ENCODE measurements at regions not wholly inside any gene's neighbourhood (a gene's known extent, or its start where the extent isn't known, plus 50 kb on each side); places are given as distances from the start of the nearest gene placed in this dataset.

DNA sequence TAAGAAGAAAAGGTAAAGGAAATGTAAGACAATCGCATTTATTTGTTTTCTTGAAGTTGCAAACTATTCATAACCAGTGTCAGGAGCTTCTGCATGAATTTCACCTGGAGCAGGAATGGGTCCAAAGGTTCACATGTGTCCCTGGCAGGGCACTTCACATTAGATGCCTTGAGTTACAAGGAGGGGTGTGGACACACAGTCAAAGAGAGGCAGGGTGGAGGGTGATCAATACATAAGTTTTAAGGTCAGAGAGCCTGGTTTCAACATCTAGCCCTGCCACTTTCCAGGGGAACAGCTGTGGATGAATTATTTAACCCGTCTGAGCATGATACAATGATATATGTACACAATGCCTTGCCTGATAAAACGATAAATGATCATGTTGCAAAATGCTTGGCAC is 321.4 kb downstream of the CYP26B1 start:
- WGBS, 2 donors, result 56 to 61% methylated on average over 3 of the region's 3 CpGs
- peak in 1 of 2 donors; percentile 46 for DNase-seq (ENCODE audit: low spot score in 2 of 2)
- TF ChIP-seq, protein P1, sequence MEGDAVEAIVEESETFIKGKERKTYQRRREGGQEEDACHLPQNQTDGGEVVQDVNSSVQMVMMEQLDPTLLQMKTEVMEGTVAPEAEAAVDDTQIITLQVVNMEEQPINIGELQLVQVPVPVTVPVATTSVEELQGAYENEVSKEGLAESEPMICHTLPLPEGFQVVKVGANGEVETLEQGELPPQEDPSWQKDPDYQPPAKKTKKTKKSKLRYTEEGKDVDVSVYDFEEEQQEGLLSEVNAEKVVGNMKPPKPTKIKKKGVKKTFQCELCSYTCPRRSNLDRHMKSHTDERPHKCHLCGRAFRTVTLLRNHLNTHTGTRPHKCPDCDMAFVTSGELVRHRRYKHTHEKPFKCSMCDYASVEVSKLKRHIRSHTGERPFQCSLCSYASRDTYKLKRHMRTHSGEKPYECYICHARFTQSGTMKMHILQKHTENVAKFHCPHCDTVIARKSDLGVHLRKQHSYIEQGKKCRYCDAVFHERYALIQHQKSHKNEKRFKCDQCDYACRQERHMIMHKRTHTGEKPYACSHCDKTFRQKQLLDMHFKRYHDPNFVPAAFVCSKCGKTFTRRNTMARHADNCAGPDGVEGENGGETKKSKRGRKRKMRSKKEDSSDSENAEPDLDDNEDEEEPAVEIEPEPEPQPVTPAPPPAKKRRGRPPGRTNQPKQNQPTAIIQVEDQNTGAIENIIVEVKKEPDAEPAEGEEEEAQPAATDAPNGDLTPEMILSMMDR (IDR thresholded peaks at IDR 0.05), result no peak
- TF ChIP-seq POLR2A (IDR thresholded peaks at IDR 0.05), result no peak
- no peak overlapping the region for H3K4me3 ChIP-seq (ENCODE audit: low read depth, poor library complexity, severe bottlenecking)
- intact Hi-C loops (cut with DNase I; ENCODE audit: low total_unique reads), result no loop called here

DNA sequence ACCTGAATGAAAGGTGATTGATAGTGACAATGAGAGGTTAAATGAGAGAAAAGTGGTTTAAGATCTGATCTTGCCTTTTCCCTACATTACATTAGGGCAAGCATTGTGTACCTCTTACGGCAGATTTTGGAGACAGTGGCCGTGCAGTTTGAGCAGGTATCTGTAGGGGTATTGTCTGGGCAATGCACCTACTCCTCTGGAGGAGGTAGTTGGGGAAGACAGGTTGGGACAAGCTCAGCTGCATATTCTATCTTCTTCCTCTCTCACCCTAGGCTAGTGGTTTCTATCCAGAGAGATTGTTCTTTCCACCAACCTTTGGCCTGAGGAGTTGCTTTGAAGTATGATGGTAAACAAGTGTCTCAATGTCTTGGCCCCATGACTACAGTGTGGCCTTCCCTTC is 323.2 kb downstream of the CYP26B1 start:
- TF ChIP-seq, protein P1 (IDR thresholded peaks at IDR 0.05), result no peak
- no peak for TF ChIP-seq POLR2A (IDR thresholded peaks at IDR 0.05)
- DNase-seq (ENCODE audit: low spot score in 2 of 2), result peak in 1 of 2 donors; percentile 31
- WGBS, 2 donors, result 44 to 58% methylated on average over 2 of the region's 2 CpGs
- H3K4me3 ChIP-seq (ENCODE audit: low read depth, poor library complexity, severe bottlenecking), result no peak overlapping the region
- intact Hi-C loops (cut with DNase I; ENCODE audit: low total_unique reads), result no loop called here

DNA sequence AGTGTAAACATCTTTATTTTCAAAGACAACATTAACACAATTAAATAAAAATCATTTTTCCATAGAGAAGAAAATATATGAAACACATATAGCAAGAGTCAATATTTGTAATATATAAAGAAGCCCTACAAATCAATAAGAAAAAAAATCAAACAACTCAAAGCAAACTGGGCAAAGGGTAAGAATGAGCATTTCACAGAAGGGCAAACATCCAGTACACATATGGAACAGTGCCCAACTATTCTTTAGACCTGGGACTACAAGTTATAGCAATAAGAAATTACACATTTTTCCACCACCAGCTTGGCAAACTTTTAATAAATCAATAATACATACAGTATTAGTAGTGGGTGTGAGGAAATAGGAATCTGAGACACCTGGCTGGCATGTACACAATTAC is 324.1 kb downstream of the CYP26B1 start:
- intact Hi-C loops (cut with DNase I; ENCODE audit: low total_unique reads), result no loop called here
- no peak for DNase-seq (ENCODE audit: low spot score in 2 of 2)
- H3K4me3 ChIP-seq (ENCODE audit: low read depth, poor library complexity, severe bottlenecking), result no peak overlapping the region
- no peak for TF ChIP-seq POLR2A (IDR thresholded peaks at IDR 0.05)
- TF ChIP-seq, protein P1 (IDR thresholded peaks at IDR 0.05), result no peak

DNA sequence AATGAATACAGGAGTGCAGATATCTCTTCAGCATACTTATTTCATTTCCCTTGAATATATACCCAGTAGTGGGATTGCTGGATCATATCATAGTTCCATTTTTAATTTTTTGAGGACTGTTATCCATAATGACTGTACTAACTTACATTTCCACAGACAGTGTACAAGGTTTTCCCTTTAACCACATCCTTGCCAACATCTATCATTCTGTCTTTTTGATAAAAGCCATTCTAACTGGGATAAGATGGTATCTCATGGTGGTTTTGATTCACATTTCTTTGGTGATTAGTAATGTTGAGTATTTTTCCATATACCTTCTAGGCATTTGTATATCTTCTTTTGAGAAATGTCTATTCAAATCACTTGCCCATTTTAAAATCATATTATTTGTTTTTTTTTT is 325.2 kb downstream of the CYP26B1 start:
- no peak for DNase-seq (ENCODE audit: low spot score in 2 of 2)
- intact Hi-C loops (cut with DNase I; ENCODE audit: low total_unique reads), result no loop called here
- H3K4me3 ChIP-seq (ENCODE audit: low read depth, poor library complexity, severe bottlenecking), result no peak overlapping the region
- TF ChIP-seq, protein P1 (IDR thresholded peaks at IDR 0.05), result no peak
- TF ChIP-seq POLR2A (IDR thresholded peaks at IDR 0.05), result no peak

DNA sequence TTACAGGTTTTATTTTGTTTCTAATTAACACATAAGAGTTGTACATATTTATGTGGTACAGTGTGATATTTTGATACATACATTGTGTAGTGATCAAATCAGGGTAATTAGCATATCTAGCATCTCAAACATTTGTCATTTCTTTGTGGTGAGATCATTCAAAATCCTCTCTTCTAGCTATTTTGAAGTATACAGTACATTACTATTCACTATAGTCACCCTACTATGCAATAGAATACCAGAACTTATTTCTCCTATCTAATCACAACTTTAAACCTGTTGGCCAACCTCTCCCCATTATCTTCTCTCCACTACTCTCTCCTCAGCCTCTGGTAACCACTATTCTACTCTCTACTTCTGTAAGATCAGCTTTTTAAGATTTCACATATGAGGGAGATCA is 325.8 kb downstream of the CYP26B1 start:
- DNase-seq (ENCODE audit: low spot score in 2 of 2), result no peak
- intact Hi-C loops (cut with DNase I; ENCODE audit: low total_unique reads), result no loop called here
- H3K4me3 ChIP-seq (ENCODE audit: low read depth, poor library complexity, severe bottlenecking), result no peak overlapping the region
- TF ChIP-seq, protein P1 (IDR thresholded peaks at IDR 0.05), result no peak
- no peak for TF ChIP-seq POLR2A (IDR thresholded peaks at IDR 0.05)

DNA sequence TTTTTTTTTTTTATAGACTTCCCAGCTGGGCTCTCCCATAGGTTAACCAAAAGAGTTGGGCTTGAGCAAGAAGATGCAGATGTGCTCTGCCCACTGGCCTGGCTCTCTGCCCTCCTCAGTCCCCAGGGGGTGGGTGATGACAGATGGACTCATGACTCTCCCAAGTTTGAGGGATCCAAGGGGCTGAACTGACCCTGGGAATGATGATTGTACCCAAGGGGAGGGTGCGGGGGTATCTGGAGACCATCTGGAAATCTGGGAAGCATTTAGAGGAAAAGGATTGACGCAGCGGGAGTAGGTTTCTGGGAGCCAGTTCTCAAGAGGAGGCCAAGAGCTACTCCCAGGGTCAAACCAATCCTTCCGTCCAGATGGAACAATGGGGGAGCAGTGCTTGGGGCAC is 330.8 kb downstream of the CYP26B1 start:
- peak in 1 of 2 donors; percentile 82 for DNase-seq (ENCODE audit: low spot score in 2 of 2)
- 74 to 76% methylated on average over 4 of the region's 4 CpGs for WGBS, 2 donors
- intact Hi-C loops (cut with DNase I; ENCODE audit: low total_unique reads), result no loop called here

More for the DNA sequence above, 330.8 kb downstream of the CYP26B1 start:
- H3K4me3 ChIP-seq (ENCODE audit: low read depth, poor library complexity, severe bottlenecking), result no peak overlapping the region
- no peak for TF ChIP-seq POLR2A (IDR thresholded peaks at IDR 0.05)
- TF ChIP-seq, protein P1 (IDR thresholded peaks at IDR 0.05), result no peak
